ENCODE measurements at regions not wholly inside any gene's neighbourhood (a gene's known extent, or its start where the extent isn't known, plus 50 kb on each side); places are given as distances from the start of the nearest gene placed in this dataset.

GRCh38 chr10:44033008-44033407, 351.9 kb downstream of the CXCL12 start:
- no peaks in the 10 kb centered on the region for H3K79me2 ChIP-seq (ENCODE audit: control insufficient read depth, insufficient read depth, low read length)
- no peak for TF ChIP-seq EZH2 (IDR thresholded peaks at IDR 0.05; ENCODE audit: low read length)
- TF ChIP-seq CTCF (optimal IDR thresholded peaks at IDR 0.05 in 1 of 3, IDR thresholded peaks at IDR 0.05 in 1 of 3, conservative IDR thresholded peaks at IDR 0.05 in 1 of 3; ENCODE audit: extremely low read depth in 1 of 3, insufficient read depth in 2 of 3, low read length in 3 of 3): no peak
- no peak overlapping the region for H3K9ac ChIP-seq (ENCODE audit: control insufficient read depth, extremely low read depth, insufficient read depth, low read length)
- H3K27ac ChIP-seq (ENCODE audit: control insufficient read depth, insufficient read depth, low read length): no peak overlapping the region
- H3K27me3 ChIP-seq (ENCODE audit: control insufficient read depth, extremely low read depth, insufficient read depth, low read length): no peaks in the 10 kb centered on the region
- FAIRE-seq (no peak), DNase-seq (ENCODE audit: low read depth, low spot score) (no peak)
- dilution Hi-C loops (cut with MboI; ENCODE audit: extremely low pct_ligation_motif_present, low sequenced_read_pairs): no loop called here
- no peak overlapping the region for H3K4me2 ChIP-seq (ENCODE audit: control insufficient read depth, extremely low read depth, insufficient read depth, low read depth, low read length)
- no peak overlapping the region for H3K4me3 ChIP-seq (ENCODE audit: control insufficient read depth in 2 of 3, extremely low read depth in 1 of 3, insufficient read depth in 2 of 3, low read depth in 1 of 3, low read length in 3 of 3)
- H4K20me1 ChIP-seq (ENCODE audit: control insufficient read depth, extremely low read depth, insufficient read depth, low read length): no peaks in the 10 kb centered on the region
- H3K9me3 ChIP-seq (ENCODE audit: control insufficient read depth, low read depth, low read length): no peaks in the 10 kb centered on the region
- H3K9me1 ChIP-seq (ENCODE audit: control insufficient read depth, extremely low read depth, insufficient read depth, low read length): no peaks in the 10 kb centered on the region
- no peaks in the 10 kb centered on the region for H3K4me1 ChIP-seq (ENCODE audit: control insufficient read depth, extremely low read depth, insufficient read depth, low read length)
- H2AFZ ChIP-seq (ENCODE audit: control insufficient read depth, low read length): no peak overlapping the region
- no peaks in the 10 kb centered on the region for H3K36me3 ChIP-seq (ENCODE audit: control insufficient read depth in 2 of 2, extremely low read depth in 1 of 2, insufficient read depth in 2 of 2, low read length in 2 of 2)

GRCh38 chr10:44032216-44032615, 352.7 kb downstream of the CXCL12 start:
- no peak overlapping the region for H3K9ac ChIP-seq (ENCODE audit: control insufficient read depth, extremely low read depth, insufficient read depth, low read length)
- H3K4me3 ChIP-seq (ENCODE audit: control insufficient read depth in 2 of 3, extremely low read depth in 1 of 3, insufficient read depth in 2 of 3, low read depth in 1 of 3, low read length in 3 of 3): no peak overlapping the region
- no peak for FAIRE-seq
- no peaks in the 10 kb centered on the region for H3K9me1 ChIP-seq (ENCODE audit: control insufficient read depth, extremely low read depth, insufficient read depth, low read length)
- no peak overlapping the region for H3K27ac ChIP-seq (ENCODE audit: control insufficient read depth, insufficient read depth, low read length)
- no peak overlapping the region for H3K4me2 ChIP-seq (ENCODE audit: control insufficient read depth, extremely low read depth, insufficient read depth, low read depth, low read length)
- no peak for DNase-seq (ENCODE audit: low read depth, low spot score)
- H3K27me3 ChIP-seq (ENCODE audit: control insufficient read depth, extremely low read depth, insufficient read depth, low read length): no peaks in the 10 kb centered on the region
- H3K79me2 ChIP-seq (ENCODE audit: control insufficient read depth, insufficient read depth, low read length): no peaks in the 10 kb centered on the region
- H3K36me3 ChIP-seq (ENCODE audit: control insufficient read depth in 2 of 2, extremely low read depth in 1 of 2, insufficient read depth in 2 of 2, low read length in 2 of 2): no peaks in the 10 kb centered on the region
- H4K20me1 ChIP-seq (ENCODE audit: control insufficient read depth, extremely low read depth, insufficient read depth, low read length): no peaks in the 10 kb centered on the region
- no peaks in the 10 kb centered on the region for H3K9me3 ChIP-seq (ENCODE audit: control insufficient read depth, low read depth, low read length)
- no peaks in the 10 kb centered on the region for H3K4me1 ChIP-seq (ENCODE audit: control insufficient read depth, extremely low read depth, insufficient read depth, low read length)
- dilution Hi-C loops (cut with MboI; ENCODE audit: extremely low pct_ligation_motif_present, low sequenced_read_pairs): no loop called here
- no peak for TF ChIP-seq CTCF (optimal IDR thresholded peaks at IDR 0.05 in 1 of 3, IDR thresholded peaks at IDR 0.05 in 1 of 3, conservative IDR thresholded peaks at IDR 0.05 in 1 of 3; ENCODE audit: extremely low read depth in 1 of 3, insufficient read depth in 2 of 3, low read length in 3 of 3)
- TF ChIP-seq EZH2 (IDR thresholded peaks at IDR 0.05; ENCODE audit: low read length): no peak
- H2AFZ ChIP-seq (ENCODE audit: control insufficient read depth, low read length): no peak overlapping the region
